ENCODE measurements at regions not wholly inside any gene's neighbourhood (a gene's known extent, or its start where the extent isn't known, plus 50 kb on each side); places are given as distances from the start of the nearest gene placed in this dataset.
"Not testable (repeated sequence)": the region's sequence is repeated elsewhere in the genome, so short reads cannot be mapped to it uniquely, and the experiment has no call there.

DNA sequence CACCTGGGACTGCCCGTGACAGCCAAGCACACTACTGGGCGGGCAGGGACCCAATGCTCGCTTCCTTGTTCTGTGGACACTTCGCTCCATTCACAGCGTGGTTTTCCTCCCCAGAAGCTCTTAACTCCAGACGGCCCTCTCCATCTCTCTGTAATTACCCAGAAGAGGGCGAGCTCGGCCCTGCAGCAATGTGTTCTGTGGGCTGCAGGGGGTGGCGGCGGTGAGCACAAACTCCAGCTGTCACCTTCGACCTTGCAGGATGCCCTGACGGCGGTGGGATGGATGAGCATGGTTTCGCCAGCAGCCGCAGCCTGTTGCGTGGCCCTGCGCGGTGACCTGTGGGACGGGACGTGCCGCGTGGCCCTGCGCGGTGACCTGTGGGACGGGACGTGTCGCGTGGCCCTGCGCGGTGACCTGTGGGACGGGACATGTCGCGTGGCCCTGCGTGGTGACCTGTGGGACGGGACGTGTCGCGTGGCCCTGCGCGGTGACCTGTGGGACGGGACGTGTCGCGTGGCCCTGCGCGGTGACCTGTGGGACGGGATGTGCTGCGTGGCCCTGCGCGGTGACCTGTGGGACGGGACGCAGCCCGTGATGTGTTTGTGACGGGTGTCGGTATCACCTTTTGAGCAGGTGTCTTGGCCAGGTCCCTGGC, 1204.7 kb downstream of the BRD1 start:
- no peaks in the 10 kb centered on the region for H3K9me3 Mint-ChIP-seq
- H3K27ac Mint-ChIP-seq = no peak overlapping the region
- peaks cover 23% of the 10 kb centered on the region for H3K4me1 Mint-ChIP-seq
- H3K27me3 Mint-ChIP-seq (ENCODE audit: low read depth) = peaks cover 27% of the 10 kb centered on the region
- H3K36me3 Mint-ChIP-seq (ENCODE audit: low read depth) = no peaks in the 10 kb centered on the region
- no peak overlapping the region for H3K4me3 Mint-ChIP-seq
- TF ChIP-seq, protein P1, sequence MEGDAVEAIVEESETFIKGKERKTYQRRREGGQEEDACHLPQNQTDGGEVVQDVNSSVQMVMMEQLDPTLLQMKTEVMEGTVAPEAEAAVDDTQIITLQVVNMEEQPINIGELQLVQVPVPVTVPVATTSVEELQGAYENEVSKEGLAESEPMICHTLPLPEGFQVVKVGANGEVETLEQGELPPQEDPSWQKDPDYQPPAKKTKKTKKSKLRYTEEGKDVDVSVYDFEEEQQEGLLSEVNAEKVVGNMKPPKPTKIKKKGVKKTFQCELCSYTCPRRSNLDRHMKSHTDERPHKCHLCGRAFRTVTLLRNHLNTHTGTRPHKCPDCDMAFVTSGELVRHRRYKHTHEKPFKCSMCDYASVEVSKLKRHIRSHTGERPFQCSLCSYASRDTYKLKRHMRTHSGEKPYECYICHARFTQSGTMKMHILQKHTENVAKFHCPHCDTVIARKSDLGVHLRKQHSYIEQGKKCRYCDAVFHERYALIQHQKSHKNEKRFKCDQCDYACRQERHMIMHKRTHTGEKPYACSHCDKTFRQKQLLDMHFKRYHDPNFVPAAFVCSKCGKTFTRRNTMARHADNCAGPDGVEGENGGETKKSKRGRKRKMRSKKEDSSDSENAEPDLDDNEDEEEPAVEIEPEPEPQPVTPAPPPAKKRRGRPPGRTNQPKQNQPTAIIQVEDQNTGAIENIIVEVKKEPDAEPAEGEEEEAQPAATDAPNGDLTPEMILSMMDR (IDR thresholded peaks at IDR 0.05; ENCODE audit: unreplicated experiment in 3 of 3) = no peak

DNA sequence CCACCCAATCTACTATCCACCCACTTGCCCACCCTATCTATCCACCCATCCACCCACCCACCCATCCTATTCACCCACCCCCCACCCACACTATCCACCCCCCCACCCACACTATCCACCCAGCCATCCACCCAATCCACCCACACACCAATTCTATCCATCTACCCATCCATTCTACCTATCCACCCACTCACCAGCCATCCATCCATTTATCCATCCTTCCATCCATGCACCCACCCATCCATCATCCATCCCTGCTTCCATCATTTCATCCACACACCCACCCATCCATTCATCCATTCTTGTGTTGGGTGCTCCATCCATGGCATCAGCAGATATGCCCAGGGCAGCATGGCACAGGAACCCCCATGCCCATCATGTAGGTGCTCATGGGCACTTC, 1206.6 kb downstream of the BRD1 start:
- no peak overlapping the region for H3K27ac Mint-ChIP-seq
- TF ChIP-seq, protein P1 (IDR thresholded peaks at IDR 0.05; ENCODE audit: unreplicated experiment in 3 of 3) = no peak

DNA sequence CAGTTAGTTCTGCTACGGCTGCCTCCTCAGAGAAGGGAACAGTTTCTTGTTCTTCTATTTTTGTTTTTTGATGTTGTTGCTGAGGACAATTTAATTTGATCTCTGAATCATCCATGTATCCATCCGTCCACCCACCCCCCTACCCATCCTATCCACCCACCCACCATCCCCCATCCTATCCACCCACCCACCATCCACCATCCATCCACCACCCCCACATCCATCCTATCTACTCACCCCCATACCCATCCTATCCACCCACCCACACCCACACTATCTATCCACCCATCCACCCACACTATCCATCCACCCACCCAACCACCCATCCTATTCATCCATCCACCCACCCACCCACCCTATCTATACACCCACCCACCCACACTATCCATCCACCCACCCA, 1207.2 kb downstream of the BRD1 start:
- H3K27me3 Mint-ChIP-seq (ENCODE audit: low read depth) = peaks cover 15% of the 10 kb centered on the region
- H3K36me3 Mint-ChIP-seq (ENCODE audit: low read depth) = not testable (repeated sequence)

More for the DNA sequence above, 1206.6 kb downstream of the BRD1 start:
- H3K36me3 Mint-ChIP-seq (ENCODE audit: low read depth) = no peaks in the 10 kb centered on the region
- H3K9me3 Mint-ChIP-seq = no peaks in the 10 kb centered on the region
- peaks cover 19% of the 10 kb centered on the region for H3K27me3 Mint-ChIP-seq (ENCODE audit: low read depth)
- peaks cover 9% of the 10 kb centered on the region for H3K4me1 Mint-ChIP-seq
- no peak overlapping the region for H3K4me3 Mint-ChIP-seq

DNA sequence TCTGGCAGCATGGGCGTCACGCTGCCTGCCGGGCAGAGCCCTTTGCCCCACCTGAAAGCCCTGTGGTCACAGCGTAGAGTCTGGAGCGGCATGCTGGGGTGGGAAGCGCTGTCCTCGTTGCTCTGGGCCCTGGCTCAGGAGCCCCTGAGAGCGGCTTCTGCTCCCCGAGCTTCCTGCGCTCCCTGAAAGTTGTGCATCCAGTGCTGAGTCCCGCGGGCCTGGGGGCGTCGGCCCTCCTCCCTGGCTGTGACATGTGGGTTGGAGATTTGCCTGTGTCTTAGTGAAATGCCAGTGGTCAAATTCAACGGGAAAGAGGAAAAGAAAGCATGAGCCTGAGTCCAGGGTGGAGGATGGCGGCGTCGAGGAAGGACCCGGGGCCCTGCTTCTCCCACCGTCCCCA, 1208.0 kb downstream of the BRD1 start:
- Mint-ChIP-seq H3K36me3 (ENCODE audit: low read depth) (no peaks in the 10 kb centered on the region), H3K27me3 (ENCODE audit: low read depth) (peaks cover 15% of the 10 kb centered on the region), H3K27ac (no peak overlapping the region), H3K9me3 (no peaks in the 10 kb centered on the region), H3K4me3 (no peak overlapping the region), H3K4me1 (no peaks in the 10 kb centered on the region)
- TF ChIP-seq, protein P1 (IDR thresholded peaks at IDR 0.05; ENCODE audit: unreplicated experiment in 3 of 3) = no peak

More for the DNA sequence above, 1207.2 kb downstream of the BRD1 start:
- not testable (repeated sequence) for H3K4me1 Mint-ChIP-seq, H3K27ac Mint-ChIP-seq, H3K9me3 Mint-ChIP-seq, H3K4me3 Mint-ChIP-seq

DNA sequence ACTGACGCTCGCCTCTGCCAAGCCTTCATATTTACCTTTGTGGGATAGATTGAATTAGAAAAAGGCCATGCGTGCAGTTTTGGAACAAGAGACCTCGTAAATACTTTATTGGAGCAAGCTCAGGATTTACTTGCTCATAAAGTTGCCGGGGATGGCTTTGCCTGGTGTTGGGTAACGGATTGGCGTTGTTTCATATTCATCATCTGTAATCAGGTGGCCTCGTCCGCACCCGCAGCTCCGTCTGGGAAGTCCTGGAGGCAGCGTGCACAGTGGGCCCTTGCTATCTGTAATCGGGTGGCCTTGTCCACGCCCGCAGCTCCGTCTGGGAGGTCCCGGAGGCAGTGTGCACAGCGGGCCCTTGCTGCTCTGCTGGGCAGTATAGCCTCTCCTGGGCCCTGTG, 1209.3 kb downstream of the BRD1 start:
- Mint-ChIP-seq H3K27me3 (ENCODE audit: low read depth) (peaks cover 12% of the 10 kb centered on the region), H3K4me3 (no peak overlapping the region), H3K36me3 (ENCODE audit: low read depth) (no peaks in the 10 kb centered on the region), H3K27ac (no peak overlapping the region), H3K9me3 (no peaks in the 10 kb centered on the region), H3K4me1 (no peaks in the 10 kb centered on the region)
- TF ChIP-seq, protein P1 (IDR thresholded peaks at IDR 0.05; ENCODE audit: unreplicated experiment in 3 of 3) = no peak

DNA sequence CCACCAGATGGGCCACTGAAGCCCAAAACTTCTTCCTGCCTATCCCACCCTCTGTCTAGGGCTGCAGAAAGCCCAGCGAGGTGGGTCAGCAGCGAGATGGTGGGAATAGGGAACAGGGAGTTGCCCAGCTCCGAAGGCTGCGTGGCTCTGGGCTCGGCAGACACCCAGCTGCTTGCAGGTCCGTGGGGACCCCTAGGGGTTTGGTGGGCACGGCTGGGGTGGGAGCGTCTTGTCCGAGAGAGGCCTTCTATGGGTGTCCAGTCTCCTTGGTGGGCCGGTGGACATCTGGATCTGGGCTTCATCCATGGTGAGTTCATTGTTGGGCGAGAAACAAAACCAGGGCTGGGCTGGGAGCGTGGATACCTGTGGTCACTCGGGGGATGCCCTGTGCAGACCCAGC, 1211.0 kb downstream of the BRD1 start:
- Mint-ChIP-seq H3K27ac (no peak overlapping the region), H3K27me3 (ENCODE audit: low read depth) (peaks cover 12% of the 10 kb centered on the region), H3K4me3 (no peak overlapping the region), H3K36me3 (ENCODE audit: low read depth) (no peaks in the 10 kb centered on the region), H3K4me1 (no peaks in the 10 kb centered on the region), H3K9me3 (no peaks in the 10 kb centered on the region)
- TF ChIP-seq, protein P1 (IDR thresholded peaks at IDR 0.05; ENCODE audit: unreplicated experiment in 3 of 3) = no peak

All from nephron (organoid).